Heart right ventricle (tissue), 16 donors: ENCODE measurements at regions not wholly inside any gene's neighbourhood (a gene's known extent, or its start where the extent isn't known, plus 50 kb on each side); places are given as distances from the start of the nearest gene placed in this dataset.

ENCODE experiments used
- ATAC-seq, 8 donors: fragments of 200-7000 bp; cut with Tn5 transposase; one replicate each; pipeline ENCODE4 v1.9.1; 2020; ENCODE audit warnings: mild to moderate bottlenecking in 8 of 8, moderate library complexity in 8 of 8, moderate number of reproducible peaks in 1 of 8
- DNase-seq, 2 donors: peaks; one replicate each; pipeline ENCODE4 v3.0.0-alpha.2; 2020
- H3K27ac ChIP-seq, 10 donors: fragments of 200-600 bp; sonication (generic) in 2 of 10; one replicate each; pipeline versions ENCODE4 v1.5.0 to v1.8.0; 2020 to 2022; ENCODE audit warnings: mild to moderate bottlenecking in 3 of 10
- H3K27me3 ChIP-seq, 7 donors: fragments of 200-600 bp; one replicate each; pipeline ENCODE4 v1.8.0; 2021 to 2022; ENCODE audit warnings: mild to moderate bottlenecking in 2 of 7
- H3K36me3 ChIP-seq, 9 donors: fragments of 200-600 bp; sonication (generic) in 1 of 9; one replicate each; pipeline versions ENCODE4 v1.5.0 to v1.8.0; 2020 to 2022; ENCODE audit warnings: mild to moderate bottlenecking in 2 of 9
- H3K4me1 ChIP-seq, 9 donors: fragments of 200-600 bp; sonication (generic) in 1 of 9; one replicate each; pipeline versions ENCODE4 v1.5.0 to v1.8.0; 2020 to 2022; ENCODE audit warnings: mild to moderate bottlenecking in 4 of 9
- H3K4me3 ChIP-seq, 10 donors: fragments of 200-600 bp; sonication (generic) in 2 of 10; one replicate each; pipeline versions ENCODE4 v1.5.0 to v1.8.0; 2020 to 2022; ENCODE audit warnings: mild to moderate bottlenecking in 7 of 10, moderate library complexity in 2 of 10
- H3K9me3 ChIP-seq, 11 donors: fragments of 200-600 bp in 10 of 11; sonication (generic) in 2 of 11; one replicate each; pipeline versions ENCODE4 v1.5.0 to v1.8.0; 2013 to 2022; ENCODE audit warnings: mild to moderate bottlenecking in 2 of 11, control low read depth in 1 of 11, moderate library complexity in 1 of 11
- WGBS, 2 donors: extraction: QIAGEN DNeasy Blood & Tissue Kit; methylation state at CpG; one replicate each; pipeline ENCODE4 v1.1.7; 2013; ENCODE audit warnings: inconsistent platforms in 1 of 2; 5-methylcytosine and 5-hydroxymethylcytosine counted together
- intact Hi-C, 10 donors: fragments of 100-400 bp; cut with DNase I; formaldehyde crosslinking; loops; one replicate each; pipeline versions ENCODE4 v1.11.1 to v1.14.2; 2022
- TF ChIP-seq, protein P1 (sequence below), 9 donors: fragments of 200-600 bp; sonication (generic) in 2 of 9; IDR thresholded peaks; one replicate each; pipeline versions ENCODE4 v1.5.0 to v1.8.0; 2021 to 2022; ENCODE audit warnings: antibody characterized with exemption in 9 of 9, mild to moderate bottlenecking in 5 of 9, moderate library complexity in 1 of 9
- donor health status: Arrhythmogenic right ventricular cardiomyopathy.
- donor health status: ischemic (EF 13 %, LVEDD 7.1; RV severe dilation, severe dysfunction).
- donor health status: healthy with polysubstance abuse.
- donor health status: DM: no; HTN: yes; CAD: no.
- donor health status: DM: no; HTN: no; CAD: no.
- donor health status: ischemic (EF 25% LVEDD 6.9; RV normal size, moderate dysfunction).
- donor health status: ischemic (EF 25% LVEDD 5.7; RV mildly dilated, moderate dysfunction).
- donor health status: healthy.
- donor health status: DM: yes; HTN: yes; CAD: no.
- donor health status: Ischemic cardiomyopathy.
- donor health status: ischemic (EF 35%, LVEDD 5.7; RV mildly dilated, moderate dysfunction).
- donor health status: nonischemic (EF 11% LVEDD 7.7; RV severe dilation, severe dysfunction).
- donor health status: DM: yes; HTN: yes; CAD: no.
- donor health status: PGD.
- donor health status: ischemic (EF 29% LVEDD 5.4; RV normal size, mild dysfunction).
- donor health status: nonischemic (EF 23%, LVEDD 6.1; RV moderate dilation, normal function).

DNA sequence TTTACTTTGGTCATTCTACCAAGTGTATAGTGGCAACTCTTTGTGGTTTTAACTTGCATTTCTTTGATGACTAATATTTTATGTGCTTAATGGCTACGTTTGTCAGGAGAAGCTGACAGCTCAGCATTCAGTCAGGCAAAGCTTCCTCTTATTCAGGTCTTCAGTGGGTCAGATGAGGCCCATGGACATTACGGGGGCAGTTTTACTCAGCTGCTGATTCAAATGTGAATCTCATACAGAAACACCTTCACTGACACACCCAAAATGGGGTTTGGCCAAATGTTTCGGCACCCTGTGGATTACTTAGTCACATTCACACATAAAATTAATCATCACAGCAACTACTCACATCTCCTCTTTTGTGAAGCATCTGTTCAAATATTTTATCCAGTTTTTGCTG lies 104.9 kb upstream of the PLD5 start:
- peaks cover 0 to 3% (median 0%) of the 10 kb centered on the region in 11 donors for H3K9me3 ChIP-seq
- no peaks in the 10 kb centered on the region for H3K27me3 ChIP-seq
- H3K4me3 ChIP-seq, result no peak overlapping the region
- intact Hi-C loops, result no loop called here
- no peak overlapping the region for H3K27ac ChIP-seq
- 60 to 69% methylated on average over 3 of the region's 3 CpGs for WGBS, 2 donors
- no peak for ATAC-seq
- H3K36me3 ChIP-seq, result no peaks in the 10 kb centered on the region
- TF ChIP-seq, protein P1, sequence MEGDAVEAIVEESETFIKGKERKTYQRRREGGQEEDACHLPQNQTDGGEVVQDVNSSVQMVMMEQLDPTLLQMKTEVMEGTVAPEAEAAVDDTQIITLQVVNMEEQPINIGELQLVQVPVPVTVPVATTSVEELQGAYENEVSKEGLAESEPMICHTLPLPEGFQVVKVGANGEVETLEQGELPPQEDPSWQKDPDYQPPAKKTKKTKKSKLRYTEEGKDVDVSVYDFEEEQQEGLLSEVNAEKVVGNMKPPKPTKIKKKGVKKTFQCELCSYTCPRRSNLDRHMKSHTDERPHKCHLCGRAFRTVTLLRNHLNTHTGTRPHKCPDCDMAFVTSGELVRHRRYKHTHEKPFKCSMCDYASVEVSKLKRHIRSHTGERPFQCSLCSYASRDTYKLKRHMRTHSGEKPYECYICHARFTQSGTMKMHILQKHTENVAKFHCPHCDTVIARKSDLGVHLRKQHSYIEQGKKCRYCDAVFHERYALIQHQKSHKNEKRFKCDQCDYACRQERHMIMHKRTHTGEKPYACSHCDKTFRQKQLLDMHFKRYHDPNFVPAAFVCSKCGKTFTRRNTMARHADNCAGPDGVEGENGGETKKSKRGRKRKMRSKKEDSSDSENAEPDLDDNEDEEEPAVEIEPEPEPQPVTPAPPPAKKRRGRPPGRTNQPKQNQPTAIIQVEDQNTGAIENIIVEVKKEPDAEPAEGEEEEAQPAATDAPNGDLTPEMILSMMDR (IDR thresholded peaks at IDR 0.05), result no peak
- H3K4me1 ChIP-seq, result no peaks in the 10 kb centered on the region
- DNase-seq, result no peak

DNA sequence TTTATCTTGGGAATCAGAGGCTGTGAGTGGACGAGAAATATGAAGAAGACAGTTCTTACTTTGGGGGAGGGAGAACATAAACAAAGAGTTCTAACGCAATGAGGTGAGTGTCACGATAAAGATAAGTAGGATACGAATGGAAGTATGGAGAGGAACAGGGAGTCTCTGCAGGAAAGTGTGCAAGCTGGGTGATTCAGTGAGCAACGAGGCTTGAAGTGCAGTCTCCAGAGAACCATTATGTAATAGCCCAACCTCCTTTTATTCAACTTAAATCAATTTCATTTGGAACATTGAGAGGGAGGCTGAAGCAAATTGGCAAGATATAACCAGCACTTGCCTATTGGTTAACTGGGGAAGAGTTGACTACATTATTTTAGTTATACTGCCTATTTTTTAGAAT lies 99.3 kb upstream of the PLD5 start:
- TF ChIP-seq, protein P1 (IDR thresholded peaks at IDR 0.05), result no peak
- H3K27me3 ChIP-seq, result no peaks in the 10 kb centered on the region
- intact Hi-C loops, result no loop called here
- H3K4me3 ChIP-seq, result no peak overlapping the region
- no peaks in the 10 kb centered on the region for H3K4me1 ChIP-seq
- H3K9me3 ChIP-seq, result peaks cover 0 to 10% (median 0%) of the 10 kb centered on the region in 11 donors
- no peak for ATAC-seq
- WGBS, 2 donors, result 58 to 66% methylated on average over 5 of the region's 5 CpGs
- H3K36me3 ChIP-seq, result no peaks in the 10 kb centered on the region
- DNase-seq, result no peak
- H3K27ac ChIP-seq, result no peak overlapping the region

DNA sequence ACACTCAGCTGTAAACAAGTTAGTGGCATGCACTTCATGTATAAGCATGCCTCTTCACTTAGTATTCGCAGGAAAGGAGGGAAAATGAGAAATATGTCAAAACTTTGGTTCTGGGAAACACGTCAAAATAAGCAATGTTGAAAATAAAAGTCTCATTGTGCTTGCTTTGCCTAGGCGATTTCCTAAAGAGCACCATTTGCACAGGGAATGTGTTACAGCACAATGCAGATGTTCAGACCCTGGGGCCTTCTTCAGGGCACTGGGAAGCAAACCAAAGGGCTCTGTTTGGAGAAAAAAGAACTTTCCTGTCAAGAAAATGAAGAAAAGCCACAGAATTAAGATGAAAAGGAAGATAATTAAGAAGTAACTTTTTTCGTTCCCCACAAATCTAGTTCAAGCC lies 98.6 kb upstream of the PLD5 start:
- peaks cover 0 to 16% (median 0%) of the 10 kb centered on the region in 11 donors for H3K9me3 ChIP-seq
- no peak overlapping the region for H3K4me3 ChIP-seq
- DNase-seq (no peak), ATAC-seq (no peak)
- no peaks in the 10 kb centered on the region for H3K27me3 ChIP-seq
- TF ChIP-seq, protein P1 (IDR thresholded peaks at IDR 0.05), result no peak
- WGBS, 2 donors, result 63 to 75% methylated on average over 4 of the region's 4 CpGs
- H3K4me1 ChIP-seq, result no peaks in the 10 kb centered on the region
- H3K27ac ChIP-seq, result no peak overlapping the region
- no peaks in the 10 kb centered on the region for H3K36me3 ChIP-seq
- intact Hi-C loops, result no loop called here

DNA sequence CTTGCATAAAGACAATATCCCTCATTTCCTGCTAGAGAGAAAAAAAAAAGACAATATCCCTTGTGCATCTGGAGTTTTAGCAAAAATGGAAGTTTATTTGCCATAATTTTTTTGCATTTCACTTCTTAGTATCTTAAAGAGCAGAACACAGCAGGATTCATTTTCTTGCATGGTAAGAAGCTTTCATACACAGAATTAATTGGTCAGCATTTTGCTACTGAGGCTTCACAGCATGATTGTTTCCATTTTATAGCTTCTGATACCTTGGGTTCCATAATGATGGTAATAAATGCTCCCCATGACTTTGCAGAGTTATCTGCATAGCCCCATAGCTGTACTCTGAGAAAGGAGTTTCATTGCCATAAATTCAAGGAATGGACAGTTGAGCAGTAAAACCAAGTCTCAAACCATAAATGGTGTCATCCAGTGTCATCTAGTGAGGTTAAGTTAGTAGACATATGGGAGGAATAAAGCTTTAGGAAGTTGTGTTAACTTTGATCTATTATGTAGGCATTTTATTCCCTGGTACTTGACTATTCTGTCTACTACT lies 88.8 kb upstream of the PLD5 start:
- ATAC-seq (no peak), DNase-seq (no peak)
- TF ChIP-seq, protein P1 (IDR thresholded peaks at IDR 0.05), result no peak
- no peak overlapping the region for H3K4me3 ChIP-seq
- H3K4me1 ChIP-seq, result no peaks in the 10 kb centered on the region
- no peaks in the 10 kb centered on the region for H3K36me3 ChIP-seq
- peaks cover 0 to 6% (median 0%) of the 10 kb centered on the region in 11 donors for H3K9me3 ChIP-seq
- peaks cover 0 to 11% (median 0%) of the 10 kb centered on the region in 7 donors for H3K27me3 ChIP-seq
- no peak overlapping the region for H3K27ac ChIP-seq
- intact Hi-C loops, result no loop called here
